Esophagus squamous epithelium (tissue), 4 donors: ENCODE measurements at regions not wholly inside any gene's neighbourhood (a gene's known extent, or its start where the extent isn't known, plus 50 kb on each side); places are given as distances from the start of the nearest gene placed in this dataset.

ENCODE experiments used
- CTCF ChIP-seq, 6 experiments: fragments of 450-650 bp in 4 of 6; fragments of 200-600 bp in 2 of 6; sonication (generic) in 2 of 6; IDR thresholded peaks; one replicate each; pipeline ENCODE4 v1.5.1; 2016 to 2019; ENCODE audit warnings: antibody characterized with exemption in 6 of 6, mild to moderate bottlenecking in 4 of 6, moderate library complexity in 4 of 6
- POLR2A ChIP-seq, 4 donors: fragments of 450-650 bp; IDR thresholded peaks; one replicate each; pipeline ENCODE4 v1.6.1; 2017; ENCODE audit warnings: antibody characterized with exemption in 4 of 4, mild to moderate bottlenecking in 4 of 4, moderate library complexity in 3 of 4

GRCh38 chr7:1343551-1343950 is 110.9 kb downstream of the UNCX start:
- TF ChIP-seq CTCF (IDR thresholded peaks at IDR 0.05): no peak
- TF ChIP-seq POLR2A (IDR thresholded peaks at IDR 0.05): no peak
